IPS-15b (cell line): ENCODE measurements at regions not wholly inside any gene's neighbourhood (a gene's known extent, or its start where the extent isn't known, plus 50 kb on each side); places are given as distances from the start of the nearest gene placed in this dataset.

Experiments
- H3K27me3 ChIP-seq: one replicate; pipeline ENCODE4 v1.6.1; 2013; ENCODE audit warnings: low read length; ENCODE audit not compliant: control insufficient read depth, insufficient read depth
- H3K36me3 ChIP-seq: one replicate; pipeline ENCODE4 v1.6.1; 2013; ENCODE audit warnings: low read length; ENCODE audit not compliant: control insufficient read depth, insufficient read depth
- H3K4me1 ChIP-seq: one replicate; pipeline ENCODE4 v1.6.1; 2013; ENCODE audit warnings: mild to moderate bottlenecking, low read length; ENCODE audit not compliant: control insufficient read depth, insufficient read depth
- H3K4me3 ChIP-seq: one replicate; pipeline ENCODE4 v1.5.1; 2013; ENCODE audit warnings: low read depth, low read length
- H3K9ac ChIP-seq: one replicate; pipeline ENCODE4 v1.6.1; 2013; ENCODE audit warnings: low read depth, mild to moderate bottlenecking, low read length
- H3K9me3 ChIP-seq: one replicate; pipeline ENCODE4 v1.6.1; 2013; ENCODE audit warnings: mild to moderate bottlenecking, low read length; ENCODE audit not compliant: control insufficient read depth, insufficient read depth

DNA sequence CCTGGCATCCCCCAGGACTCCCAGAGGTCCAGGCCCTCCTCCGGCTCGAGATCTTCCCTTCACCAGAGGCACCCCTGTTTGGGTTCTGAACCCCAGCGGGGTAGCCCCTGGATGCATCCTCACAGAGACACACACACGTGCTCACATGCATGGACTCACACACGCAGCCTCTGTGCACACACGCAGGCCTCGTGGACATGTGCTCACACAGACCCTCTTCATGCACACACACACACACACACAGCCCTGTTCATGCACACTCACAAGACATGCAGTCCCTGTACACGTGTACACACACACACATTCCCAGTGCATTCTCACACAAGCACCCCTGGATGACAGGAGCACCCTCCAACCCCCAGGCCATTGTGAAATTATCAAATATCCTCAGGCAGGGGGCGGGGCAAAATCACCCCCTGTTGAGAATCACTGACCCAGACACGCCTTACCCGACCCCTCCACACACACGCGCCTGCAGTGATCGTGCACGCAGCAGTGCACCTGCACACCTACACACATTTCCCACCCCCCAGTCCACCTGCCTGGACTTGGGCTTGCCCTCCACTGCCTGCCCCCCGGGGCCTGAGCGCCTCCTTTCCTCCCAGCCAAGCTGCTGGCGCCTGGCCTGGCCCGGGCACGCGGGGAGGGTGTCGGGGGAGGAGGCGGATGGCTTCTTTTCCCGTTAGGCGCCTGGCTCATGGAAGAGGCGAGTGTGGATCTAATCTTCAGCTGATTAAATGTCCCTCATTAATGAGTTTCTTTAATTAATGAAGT lies 62.6 kb downstream of the ENGASE start:
- H3K9me3 ChIP-seq, result no peaks in the 10 kb centered on the region
- no peak overlapping the region for H3K9ac ChIP-seq
- no peaks in the 10 kb centered on the region for H3K27me3 ChIP-seq
- H3K36me3 ChIP-seq, result no peaks in the 10 kb centered on the region
- no peaks in the 10 kb centered on the region for H3K4me1 ChIP-seq
- no peak overlapping the region for H3K4me3 ChIP-seq

GRCh38 chr17:79136596-79136995 lies 62.0 kb downstream of the ENGASE start:
- Histone ChIP-seq H3K36me3 (no peaks in the 10 kb centered on the region), H3K4me3 (no peak overlapping the region), H3K9ac (no peak overlapping the region), H3K27me3 (no peaks in the 10 kb centered on the region), H3K4me1 (no peaks in the 10 kb centered on the region), H3K9me3 (no peaks in the 10 kb centered on the region)
